ENCODE measurements at regions not wholly inside any gene's neighbourhood (a gene's known extent, or its start where the extent isn't known, plus 50 kb on each side); places are given as distances from the start of the nearest gene placed in this dataset.
"Not testable (repeated sequence)": the region's sequence is repeated elsewhere in the genome, so short reads cannot be mapped to it uniquely, and the experiment has no call there.

- no peak for DNase-seq (ENCODE audit: low spot score)
Observed at GRCh38 chrX:9271789-9272525, 192.9 kb upstream of the TBL1X start.

- DNase-seq (ENCODE audit: low spot score): no peak
Observed at GRCh38 chrX:9273744-9274143, 191.1 kb upstream of the TBL1X start.

GRCh38 chrX:9278475-9279233, 186.2 kb upstream of the TBL1X start:
- no peak for DNase-seq (ENCODE audit: low spot score)

- DNase-seq (ENCODE audit: low spot score): no peak
Observed at GRCh38 chrX:9279234-9279544, 185.7 kb upstream of the TBL1X start.

GRCh38 chrX:9280831-9281230, 184.0 kb upstream of the TBL1X start:
- DNase-seq (ENCODE audit: low spot score): no peak

GRCh38 chrX:9282325-9282724, 182.5 kb upstream of the TBL1X start:
- no peak for DNase-seq (ENCODE audit: low spot score)

GRCh38 chrX:9285342-9285771, 179.5 kb upstream of the TBL1X start:
- no peak for DNase-seq (ENCODE audit: low spot score)

- no peak for DNase-seq (ENCODE audit: low spot score)
Observed at GRCh38 chrX:9286234-9286633, 178.6 kb upstream of the TBL1X start.

- no peak for DNase-seq (ENCODE audit: low spot score)
Observed at GRCh38 chrX:9291629-9292028, 173.2 kb upstream of the TBL1X start.

- DNase-seq (ENCODE audit: low spot score): no peak
Observed at GRCh38 chrX:9293051-9293496, 171.8 kb upstream of the TBL1X start.

GRCh38 chrX:9293903-9294302, 171.0 kb upstream of the TBL1X start:
- no peak for DNase-seq (ENCODE audit: low spot score)

GRCh38 chrX:9295551-9295950, 169.3 kb upstream of the TBL1X start:
- no peak for DNase-seq (ENCODE audit: low spot score)

GRCh38 chrX:9298221-9298620, 166.6 kb upstream of the TBL1X start:
- DNase-seq (ENCODE audit: low spot score): no peak

- DNase-seq (ENCODE audit: low spot score): not testable (repeated sequence)
Observed at GRCh38 chrX:9299681-9300080, 165.2 kb upstream of the TBL1X start.

- DNase-seq (ENCODE audit: low spot score): no peak
Observed at GRCh38 chrX:9301836-9302235, 163.0 kb upstream of the TBL1X start.

GRCh38 chrX:9302381-9302780, 162.5 kb upstream of the TBL1X start:
- no peak for DNase-seq (ENCODE audit: low spot score)

GRCh38 chrX:9308426-9308825, 156.4 kb upstream of the TBL1X start:
- DNase-seq (ENCODE audit: low spot score): no peak

- no peak for DNase-seq (ENCODE audit: low spot score)
Observed at GRCh38 chrX:9310616-9311015, 154.2 kb upstream of the TBL1X start.

GRCh38 chrX:9311421-9312160, 153.3 kb upstream of the TBL1X start:
- DNase-seq (ENCODE audit: low spot score): no peak

- DNase-seq (ENCODE audit: low spot score): no peak
Observed at GRCh38 chrX:9312922-9313867, 151.7 kb upstream of the TBL1X start.

GRCh38 chrX:9315086-9315485, 149.8 kb upstream of the TBL1X start:
- DNase-seq (ENCODE audit: low spot score): no peak

- DNase-seq (ENCODE audit: low spot score): no peak
Observed at GRCh38 chrX:9316096-9316495, 148.8 kb upstream of the TBL1X start.

Measured in left forelimb (tissue), 1 donor.